Stomach (tissue), 8 donors: ENCODE measurements at regions not wholly inside any gene's neighbourhood (a gene's known extent, or its start where the extent isn't known, plus 50 kb on each side); places are given as distances from the start of the nearest gene placed in this dataset.
A peak's percentile ranks its signal among the peaks of the same experiment; 100 is the strongest.

Experiments used
- DNase-seq, 2 donors: peaks; one replicate each; pipeline versions ENCODE4 v3.0.0 to v3.0.0-alpha.2; 2013 to 2019
- H3K27ac ChIP-seq, 5 donors: fragments of 200-600 bp in 4 of 5; sonication (generic) in 4 of 5; one replicate each; pipeline ENCODE4 v1.5.1; 2013 to 2019; ENCODE audit warnings: mild to moderate bottlenecking in 1 of 5, moderate library complexity in 1 of 5
- H3K27me3 ChIP-seq, 3 donors: fragments of 200-600 bp; sonication (generic); one replicate each; pipeline ENCODE4 v1.5.1; 2017 to 2019; ENCODE audit warnings: mixed run types in 1 of 3
- H3K36me3 ChIP-seq, 4 donors: fragments of 200-600 bp; sonication (generic); 1 replicate in 3 of 4; 2 replicates in 1 of 4; pipeline ENCODE4 v1.5.1; 2016 to 2019
- H3K4me1 ChIP-seq, 4 donors: fragments of 200-600 bp; sonication (generic); one replicate each; pipeline ENCODE4 v1.5.1; 2016 to 2019
- H3K4me3 ChIP-seq, 4 donors: fragments of 200-600 bp; sonication (generic) in 3 of 4; one replicate each; pipeline ENCODE4 v1.5.1; 2016 to 2019; ENCODE audit warnings: mild to moderate bottlenecking in 1 of 4
- H3K9me3 ChIP-seq, 4 donors: fragments of 200-600 bp; sonication (generic); one replicate each; pipeline ENCODE4 v1.5.1; 2016 to 2019
- EP300 ChIP-seq: sonication (generic); formaldehyde crosslinking; IDR thresholded peaks from one replicate; pipeline ENCODE4 v1.6.1; 2017; ENCODE audit warnings: antibody characterized with exemption
- POLR2A ChIP-seq, 4 donors: fragments of 450-650 bp; IDR thresholded peaks; one replicate each; pipeline ENCODE4 v1.6.1; 2016; ENCODE audit warnings: antibody characterized with exemption in 4 of 4, control low read depth in 2 of 4, mild to moderate bottlenecking in 1 of 4, moderate library complexity in 1 of 4
- POLR2AphosphoS5 ChIP-seq, 3 donors: sonication (generic); formaldehyde crosslinking; IDR thresholded peaks; one replicate each; pipeline ENCODE4 v1.6.1; 2016; ENCODE audit warnings: antibody characterized with exemption in 3 of 3
- WGBS, 5 donors: extraction: QIAGEN DNeasy Blood & Tissue Kit in 3 of 5; methylation state at CpG; one replicate each; pipeline versions ENCODE4 v1.1.5 to v1.1.7; 2013 to 2018; 5-methylcytosine and 5-hydroxymethylcytosine counted together
- intact Hi-C: fragments of 100-400 bp; cut with DNase I; formaldehyde crosslinking; loops from one replicate; pipeline ENCODE4 v1.15.1; 2023; ENCODE audit warnings: low total_unique reads
- TF ChIP-seq, protein P1 (sequence below), 7 experiments: fragments of 450-650 bp in 4 of 7; fragments of 200-600 bp in 3 of 7; sonication (generic) in 3 of 7; IDR thresholded peaks; one replicate each; pipeline ENCODE4 v1.5.1; 2016 to 2019; ENCODE audit warnings: antibody characterized with exemption in 7 of 7, control low read depth in 2 of 7, mild to moderate bottlenecking in 1 of 7
- donor health status: healthy with polysubstance abuse.
- donor health status: Bipolar disorder and iron deficiency.
- donor health status: healthy.

DNA sequence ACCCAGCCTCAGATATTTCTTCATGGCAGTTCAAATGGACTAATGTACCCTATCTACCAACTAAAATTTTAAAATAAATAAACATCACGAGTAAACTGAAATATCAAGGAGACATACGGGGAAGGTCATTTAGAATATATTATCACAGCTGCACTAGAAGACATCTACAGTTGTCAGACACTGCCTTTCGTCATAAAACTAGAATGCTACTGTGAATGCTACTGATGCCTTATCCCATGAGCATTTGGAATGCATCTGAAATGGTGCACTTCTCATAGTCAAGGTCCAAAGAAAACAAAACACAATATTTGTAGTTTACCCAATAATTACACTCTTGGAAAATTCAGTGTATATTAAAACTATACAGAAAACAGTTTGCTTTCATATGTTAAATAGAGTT, 165.2 kb downstream of the MREG start:
- DNase-seq = no peak
- Histone ChIP-seq H3K4me3 (no peak overlapping the region), H3K27ac (no peak overlapping the region), H3K9me3 (no peaks in the 10 kb centered on the region), H3K27me3 (no peaks in the 10 kb centered on the region), H3K36me3 (no peaks in the 10 kb centered on the region), H3K4me1 (peaks cover 0 to 9% (median 0%) of the 10 kb centered on the region in 4 donors)
- intact Hi-C loops = no loop called here
- WGBS, 5 donors = 67 to 81% (median 76%) methylated on average over 3 of the region's 3 CpGs
- TF ChIP-seq, protein P1, sequence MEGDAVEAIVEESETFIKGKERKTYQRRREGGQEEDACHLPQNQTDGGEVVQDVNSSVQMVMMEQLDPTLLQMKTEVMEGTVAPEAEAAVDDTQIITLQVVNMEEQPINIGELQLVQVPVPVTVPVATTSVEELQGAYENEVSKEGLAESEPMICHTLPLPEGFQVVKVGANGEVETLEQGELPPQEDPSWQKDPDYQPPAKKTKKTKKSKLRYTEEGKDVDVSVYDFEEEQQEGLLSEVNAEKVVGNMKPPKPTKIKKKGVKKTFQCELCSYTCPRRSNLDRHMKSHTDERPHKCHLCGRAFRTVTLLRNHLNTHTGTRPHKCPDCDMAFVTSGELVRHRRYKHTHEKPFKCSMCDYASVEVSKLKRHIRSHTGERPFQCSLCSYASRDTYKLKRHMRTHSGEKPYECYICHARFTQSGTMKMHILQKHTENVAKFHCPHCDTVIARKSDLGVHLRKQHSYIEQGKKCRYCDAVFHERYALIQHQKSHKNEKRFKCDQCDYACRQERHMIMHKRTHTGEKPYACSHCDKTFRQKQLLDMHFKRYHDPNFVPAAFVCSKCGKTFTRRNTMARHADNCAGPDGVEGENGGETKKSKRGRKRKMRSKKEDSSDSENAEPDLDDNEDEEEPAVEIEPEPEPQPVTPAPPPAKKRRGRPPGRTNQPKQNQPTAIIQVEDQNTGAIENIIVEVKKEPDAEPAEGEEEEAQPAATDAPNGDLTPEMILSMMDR (IDR thresholded peaks at IDR 0.05) = no peak
- TF ChIP-seq EP300 (no peak), POLR2AphosphoS5 (IDR thresholded peaks at IDR 0.05) (no peak), POLR2A (IDR thresholded peaks at IDR 0.05) (no peak)

DNA sequence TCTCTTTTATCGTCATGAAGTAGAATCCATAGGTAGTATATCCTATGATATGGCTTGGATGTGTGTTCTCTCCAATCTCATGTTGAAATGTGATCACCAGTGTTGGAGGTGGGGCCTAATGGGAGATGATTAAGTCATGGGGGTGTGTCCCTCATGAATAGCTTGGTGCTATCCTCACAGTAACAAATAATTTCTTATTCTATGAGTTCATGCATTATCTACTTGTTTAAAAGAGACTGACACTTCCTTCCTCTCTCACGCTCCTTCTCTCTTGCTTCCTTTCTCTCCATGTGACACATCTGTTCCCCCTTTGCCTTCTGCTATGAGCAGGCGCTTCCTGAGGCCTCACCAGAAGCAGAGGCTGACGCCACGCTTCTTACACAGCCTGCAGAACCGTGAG, 165.6 kb downstream of the MREG start:
- intact Hi-C loops = no loop called here
- no peaks in the 10 kb centered on the region for H3K27me3 ChIP-seq
- peaks cover 0 to 9% (median 0%) of the 10 kb centered on the region in 4 donors for H3K4me1 ChIP-seq
- no peak for TF ChIP-seq POLR2A (IDR thresholded peaks at IDR 0.05)
- TF ChIP-seq EP300 = no peak
- TF ChIP-seq POLR2AphosphoS5 (IDR thresholded peaks at IDR 0.05) = no peak
- TF ChIP-seq, protein P1 (IDR thresholded peaks at IDR 0.05) = no peak
- no peak overlapping the region for H3K27ac ChIP-seq
- H3K4me3 ChIP-seq = no peak overlapping the region
- no peaks in the 10 kb centered on the region for H3K36me3 ChIP-seq
- WGBS, 5 donors = 84 to 91% (median 89%) methylated on average over 6 of the region's 6 CpGs
- DNase-seq = no peak
- no peaks in the 10 kb centered on the region for H3K9me3 ChIP-seq

DNA sequence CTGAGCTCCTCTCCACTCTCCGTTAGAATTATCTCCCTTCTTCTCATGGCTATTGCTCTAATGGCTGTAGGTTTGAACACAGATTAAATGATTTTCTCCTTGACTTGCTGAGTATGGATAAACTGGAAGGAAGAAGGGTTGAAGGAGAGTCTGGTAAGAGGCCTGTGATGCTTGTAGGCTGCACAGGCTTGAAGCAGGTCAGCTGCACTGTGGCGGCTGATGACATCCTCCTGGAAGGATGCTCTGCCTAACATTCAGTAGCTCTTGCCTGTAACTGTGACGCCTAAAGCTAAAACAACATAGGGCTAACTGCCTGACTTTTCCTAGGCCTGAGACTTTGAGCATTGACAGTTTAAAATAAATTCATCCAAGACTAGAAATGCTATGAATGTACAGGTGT, 166.3 kb downstream of the MREG start:
- Histone ChIP-seq H3K4me3 (no peak overlapping the region), H3K4me1 (peaks cover 0 to 9% (median 0%) of the 10 kb centered on the region in 4 donors), H3K27ac (no peak overlapping the region), H3K36me3 (no peaks in the 10 kb centered on the region), H3K9me3 (no peaks in the 10 kb centered on the region), H3K27me3 (no peaks in the 10 kb centered on the region)
- DNase-seq = peak in 1 of 2 donors; percentile 47
- TF ChIP-seq, protein P1 (IDR thresholded peaks at IDR 0.05) = no peak
- WGBS, 5 donors = 88 to 95% (median 92%) methylated on average over 3 of the region's 3 CpGs
- intact Hi-C loops = no loop called here

DNA sequence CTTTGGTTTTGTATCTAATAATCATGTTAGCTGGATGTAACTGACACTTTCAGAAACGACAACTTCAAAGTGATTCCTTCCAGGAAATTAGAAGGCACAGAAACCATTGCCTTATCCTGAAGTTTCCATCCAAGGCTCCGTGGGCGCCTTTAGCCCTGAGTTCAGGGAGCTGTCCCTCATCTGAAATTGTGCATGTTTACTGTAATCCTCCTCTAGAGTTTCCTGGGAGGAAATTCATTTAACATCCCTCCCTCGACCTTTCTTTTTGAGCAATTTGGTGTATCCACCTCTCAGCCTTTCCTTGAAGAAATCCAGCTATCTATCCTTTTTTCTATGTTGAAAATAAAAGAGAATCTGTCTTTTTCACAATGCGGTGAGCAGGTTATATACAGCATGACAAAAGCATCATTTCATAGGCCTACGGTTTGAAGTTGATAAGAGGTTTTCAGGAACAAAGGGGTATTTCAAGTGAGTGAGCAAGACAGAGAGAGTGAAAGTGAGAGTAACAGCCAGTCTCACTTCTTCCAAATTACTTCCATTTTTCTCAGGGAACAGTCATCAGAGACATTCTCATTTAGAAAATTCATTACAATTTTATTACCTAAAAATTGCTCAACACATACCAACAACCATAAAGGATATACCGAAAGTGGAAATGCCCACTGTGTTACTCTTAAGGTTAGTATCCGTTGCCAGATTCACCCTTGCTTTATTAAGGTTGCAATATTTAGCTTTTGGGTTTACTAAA, 167.3 kb downstream of the MREG start:
- intact Hi-C loops = no loop called here
- H3K4me3 ChIP-seq = no peak overlapping the region
- no peaks in the 10 kb centered on the region for H3K9me3 ChIP-seq
- DNase-seq = no peak
- no peaks in the 10 kb centered on the region for H3K36me3 ChIP-seq
- H3K4me1 ChIP-seq = peaks cover 0 to 8% (median 0%) of the 10 kb centered on the region in 4 donors
- H3K27me3 ChIP-seq = no peaks in the 10 kb centered on the region
- TF ChIP-seq POLR2A (IDR thresholded peaks at IDR 0.05) = no peak
- TF ChIP-seq EP300 = no peak
- TF ChIP-seq POLR2AphosphoS5 (IDR thresholded peaks at IDR 0.05) = no peak
- TF ChIP-seq, protein P1 (IDR thresholded peaks at IDR 0.05) = no peak
- no peak overlapping the region for H3K27ac ChIP-seq
- WGBS, 5 donors = 61 to 70% (median 66%) methylated on average over 8 of the region's 8 CpGs
